Spleen (tissue), 7 donors: ENCODE measurements at regions not wholly inside any gene's neighbourhood (a gene's known extent, or its start where the extent isn't known, plus 50 kb on each side); places are given as distances from the start of the nearest gene placed in this dataset.

Experiments used
- POLR2A ChIP-seq, 3 donors: fragments of 450-650 bp; IDR thresholded peaks; one replicate each; pipeline ENCODE4 v1.5.1; 2017; ENCODE audit warnings: antibody characterized with exemption in 3 of 3, mild to moderate bottlenecking in 1 of 3
- TF ChIP-seq, protein P1 (sequence below), 11 experiments: fragments of 200-600 bp in 7 of 11; fragments of 450-650 bp in 4 of 11; sonication (generic) in 4 of 11; IDR thresholded peaks in 8 of 11; conservative IDR thresholded peaks in 3 of 11; 1 replicate in 7 of 11; 2 replicates in 4 of 11; pipeline versions ENCODE4 v1.4.0 to v1.8.0; 2016 to 2021; ENCODE audit warnings: antibody characterized with exemption in 11 of 11, inconsistent platforms in 4 of 11, mild to moderate bottlenecking in 1 of 11
- donor health status: DM: no; HTN: no; CAD: no; lungs with moderate emphysema.
- donor health status: DM: no; HTN: no; CAD: no.
- donor health status: DM: no; HTN: no; CAD: no.

DNA sequence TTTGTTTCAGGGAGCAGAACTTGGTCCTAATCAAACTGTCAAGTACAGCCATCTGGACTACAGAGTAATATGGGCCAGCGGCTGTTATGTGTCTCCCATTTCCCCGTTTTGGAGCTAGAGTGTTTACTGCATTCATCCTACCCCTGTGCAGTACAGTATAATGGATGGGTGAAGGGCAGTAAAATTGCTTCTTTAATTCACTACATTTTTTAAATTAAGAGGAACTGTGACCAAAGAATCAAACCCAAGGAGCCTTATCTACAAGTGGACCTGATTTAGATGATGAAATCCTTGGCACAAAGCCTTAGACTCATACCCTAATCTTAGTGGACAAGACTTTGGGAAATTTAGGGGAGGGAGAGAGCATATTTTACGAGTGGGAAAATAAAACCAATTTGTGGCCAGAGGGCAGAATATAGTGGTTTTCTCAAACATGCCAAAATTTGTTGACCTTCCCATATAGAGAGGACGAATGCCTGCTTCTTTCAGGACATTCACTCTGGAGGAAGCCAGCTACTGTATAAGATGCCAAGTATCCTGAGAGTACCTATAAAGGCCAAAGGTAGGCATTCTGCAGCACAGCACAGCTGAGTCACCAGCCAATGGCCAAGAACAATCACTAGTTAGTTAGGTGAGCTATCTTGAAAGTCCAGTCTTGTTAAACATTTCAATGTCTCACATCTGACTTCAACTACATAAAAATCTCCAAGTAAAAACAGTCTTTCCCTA is 253.8 kb upstream of the KCNIP4 start:
- TF ChIP-seq POLR2A (IDR thresholded peaks at IDR 0.05): no peak
- TF ChIP-seq, protein P1, sequence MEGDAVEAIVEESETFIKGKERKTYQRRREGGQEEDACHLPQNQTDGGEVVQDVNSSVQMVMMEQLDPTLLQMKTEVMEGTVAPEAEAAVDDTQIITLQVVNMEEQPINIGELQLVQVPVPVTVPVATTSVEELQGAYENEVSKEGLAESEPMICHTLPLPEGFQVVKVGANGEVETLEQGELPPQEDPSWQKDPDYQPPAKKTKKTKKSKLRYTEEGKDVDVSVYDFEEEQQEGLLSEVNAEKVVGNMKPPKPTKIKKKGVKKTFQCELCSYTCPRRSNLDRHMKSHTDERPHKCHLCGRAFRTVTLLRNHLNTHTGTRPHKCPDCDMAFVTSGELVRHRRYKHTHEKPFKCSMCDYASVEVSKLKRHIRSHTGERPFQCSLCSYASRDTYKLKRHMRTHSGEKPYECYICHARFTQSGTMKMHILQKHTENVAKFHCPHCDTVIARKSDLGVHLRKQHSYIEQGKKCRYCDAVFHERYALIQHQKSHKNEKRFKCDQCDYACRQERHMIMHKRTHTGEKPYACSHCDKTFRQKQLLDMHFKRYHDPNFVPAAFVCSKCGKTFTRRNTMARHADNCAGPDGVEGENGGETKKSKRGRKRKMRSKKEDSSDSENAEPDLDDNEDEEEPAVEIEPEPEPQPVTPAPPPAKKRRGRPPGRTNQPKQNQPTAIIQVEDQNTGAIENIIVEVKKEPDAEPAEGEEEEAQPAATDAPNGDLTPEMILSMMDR (IDR thresholded peaks at IDR 0.05 in 8 of 11, conservative IDR thresholded peaks at IDR 0.05 in 3 of 11): no peak
